ENCODE measurements at regions not wholly inside any gene's neighbourhood (a gene's known extent, or its start where the extent isn't known, plus 50 kb on each side); places are given as distances from the start of the nearest gene placed in this dataset.
A peak's percentile ranks its signal among the peaks of the same experiment; 100 is the strongest.

GRCh38 chr2:65501074-65501473, 68.7 kb upstream of the SPRED2 start:
- H3K9ac ChIP-seq (ENCODE audit: low read length), result no peak overlapping the region
- ChIA-PET POLR2A (no interaction called here), CTCF (no interaction called here)
- ATAC-seq (ENCODE audit: low read depth), result no peak
- intact Hi-C loops (cut with micrococcal nuclease), result no loop called here
- no peaks in the 10 kb centered on the region for H3K9me3 ChIP-seq (ENCODE audit: control extremely low read depth in 1 of 3, control insufficient read depth in 2 of 3, insufficient read depth in 1 of 3, low read length in 2 of 3)
- no peaks in the 10 kb centered on the region for H3K79me2 ChIP-seq (ENCODE audit: control insufficient read depth, insufficient read depth, low read length)
- DNase-seq, result peak; percentile 33
- no peaks in the 10 kb centered on the region for H3K4me1 ChIP-seq (ENCODE audit: control insufficient read depth in 2 of 2, insufficient read depth in 2 of 2, low read length in 2 of 2)
- H3K27me3 Mint-ChIP-seq, result peaks cover 7% of the 10 kb centered on the region
- no peaks in the 10 kb centered on the region for H3K9me3 Mint-ChIP-seq (ENCODE audit: insufficient read depth)
- H3K4me1 Mint-ChIP-seq, result peaks cover 5% of the 10 kb centered on the region
- no peak overlapping the region for H3K27ac ChIP-seq (ENCODE audit: low read length in 2 of 2)
- no peak overlapping the region for H3K4me2 ChIP-seq (replicated peaks; ENCODE audit: low read depth, low read length, poor library complexity, severe bottlenecking)
- no peaks in the 10 kb centered on the region for H3K36me3 ChIP-seq (replicated peaks in 1 of 2; ENCODE audit: control extremely low read depth in 1 of 2, control insufficient read depth in 1 of 2, extremely low read depth in 1 of 2, insufficient read depth in 2 of 2, low read length in 1 of 2)
- no peak overlapping the region for H3K27ac Mint-ChIP-seq
- TF ChIP-seq EZH2 (IDR thresholded peaks at IDR 0.05; ENCODE audit: borderline replicate concordance, insufficient read depth, low read depth, low read length, poor library complexity, severe bottlenecking), result no peak
- TF ChIP-seq CTCF (IDR thresholded peaks at IDR 0.05), result no peak
- 93% methylated on average over 9 of the region's 10 CpGs for WGBS (ENCODE audit: insufficient coverage)
- peak overlapping the region; percentile 34 for H2AFZ ChIP-seq (ENCODE audit: insufficient read depth, low read depth, low read length, poor library complexity, severe bottlenecking)
- no peak overlapping the region for H3K4me3 Mint-ChIP-seq
- H3K27me3 ChIP-seq (replicated peaks in 1 of 4; ENCODE audit: control extremely low read depth in 1 of 4, control insufficient read depth in 3 of 4, insufficient read depth in 4 of 4, low read length in 3 of 4), result peaks cover 0 to 3% (median 0%) of the 10 kb centered on the region in 4 experiments
- H3K4me3 ChIP-seq (ENCODE audit: control extremely low read depth in 1 of 5, extremely low read depth in 1 of 5, insufficient read depth in 1 of 5, low read depth in 2 of 5, low read length in 4 of 5), result peak overlapping the region in 1 of 5 experiments; percentile 5
- H4K20me1 ChIP-seq (ENCODE audit: control insufficient read depth, insufficient read depth, low read length, poor library complexity, severe bottlenecking), result no peaks in the 10 kb centered on the region

- H3K27me3 ChIP-seq (replicated peaks in 1 of 4; ENCODE audit: control extremely low read depth in 1 of 4, control insufficient read depth in 3 of 4, insufficient read depth in 4 of 4, low read length in 3 of 4), result peaks cover 0 to 2% (median 0%) of the 10 kb centered on the region in 4 experiments
- peaks cover 5% of the 10 kb centered on the region for H3K4me1 Mint-ChIP-seq
- DNase-seq (no peak), ATAC-seq (ENCODE audit: low read depth) (no peak)
- no peaks in the 10 kb centered on the region for H3K4me1 ChIP-seq (ENCODE audit: control insufficient read depth in 2 of 2, insufficient read depth in 2 of 2, low read length in 2 of 2)
- ChIA-PET POLR2A (no interaction called here), CTCF (no interaction called here)
- H3K27me3 Mint-ChIP-seq, result peaks cover 7% of the 10 kb centered on the region
- H2AFZ ChIP-seq (ENCODE audit: insufficient read depth, low read depth, low read length, poor library complexity, severe bottlenecking), result peak overlapping the region; percentile 34
- H3K27ac ChIP-seq (ENCODE audit: low read length in 2 of 2), result no peak overlapping the region
- H3K9me3 ChIP-seq (ENCODE audit: control extremely low read depth in 1 of 3, control insufficient read depth in 2 of 3, insufficient read depth in 1 of 3, low read length in 2 of 3), result no peaks in the 10 kb centered on the region
- H3K79me2 ChIP-seq (ENCODE audit: control insufficient read depth, insufficient read depth, low read length), result no peaks in the 10 kb centered on the region
- H3K9me3 Mint-ChIP-seq (ENCODE audit: insufficient read depth), result no peaks in the 10 kb centered on the region
- H3K4me3 ChIP-seq (ENCODE audit: control extremely low read depth in 1 of 5, extremely low read depth in 1 of 5, insufficient read depth in 1 of 5, low read depth in 2 of 5, low read length in 4 of 5), result peak overlapping the region in 1 of 5 experiments; percentile 5
- intact Hi-C loops (cut with micrococcal nuclease), result no loop called here
- WGBS (ENCODE audit: insufficient coverage), result 68% methylated on average over 7 of the region's 9 CpGs
- no peak overlapping the region for H3K4me3 Mint-ChIP-seq
- no peak overlapping the region for H3K9ac ChIP-seq (ENCODE audit: low read length)
- H3K36me3 ChIP-seq (replicated peaks in 1 of 2; ENCODE audit: control extremely low read depth in 1 of 2, control insufficient read depth in 1 of 2, extremely low read depth in 1 of 2, insufficient read depth in 2 of 2, low read length in 1 of 2), result no peaks in the 10 kb centered on the region
- H3K27ac Mint-ChIP-seq, result no peak overlapping the region
- TF ChIP-seq EZH2 (IDR thresholded peaks at IDR 0.05; ENCODE audit: borderline replicate concordance, insufficient read depth, low read depth, low read length, poor library complexity, severe bottlenecking), result no peak
- no peak for TF ChIP-seq CTCF (IDR thresholded peaks at IDR 0.05)
- no peak overlapping the region for H3K4me2 ChIP-seq (replicated peaks; ENCODE audit: low read depth, low read length, poor library complexity, severe bottlenecking)
- no peaks in the 10 kb centered on the region for H4K20me1 ChIP-seq (ENCODE audit: control insufficient read depth, insufficient read depth, low read length, poor library complexity, severe bottlenecking)
Observed at GRCh38 chr2:65500310-65501040, 68.1 kb upstream of the SPRED2 start.

All from B cell (primary cell).